Epidermal melanocyte (primary cell): ENCODE measurements at regions not wholly inside any gene's neighbourhood (a gene's known extent, or its start where the extent isn't known, plus 50 kb on each side); places are given as distances from the start of the nearest gene placed in this dataset.

Experiments
- DNase-seq: peaks from one replicate; pipeline ENCODE4 v3.0.0; 2011; ENCODE audit warnings: low spot score; ENCODE audit not compliant: insufficient read length

DNA sequence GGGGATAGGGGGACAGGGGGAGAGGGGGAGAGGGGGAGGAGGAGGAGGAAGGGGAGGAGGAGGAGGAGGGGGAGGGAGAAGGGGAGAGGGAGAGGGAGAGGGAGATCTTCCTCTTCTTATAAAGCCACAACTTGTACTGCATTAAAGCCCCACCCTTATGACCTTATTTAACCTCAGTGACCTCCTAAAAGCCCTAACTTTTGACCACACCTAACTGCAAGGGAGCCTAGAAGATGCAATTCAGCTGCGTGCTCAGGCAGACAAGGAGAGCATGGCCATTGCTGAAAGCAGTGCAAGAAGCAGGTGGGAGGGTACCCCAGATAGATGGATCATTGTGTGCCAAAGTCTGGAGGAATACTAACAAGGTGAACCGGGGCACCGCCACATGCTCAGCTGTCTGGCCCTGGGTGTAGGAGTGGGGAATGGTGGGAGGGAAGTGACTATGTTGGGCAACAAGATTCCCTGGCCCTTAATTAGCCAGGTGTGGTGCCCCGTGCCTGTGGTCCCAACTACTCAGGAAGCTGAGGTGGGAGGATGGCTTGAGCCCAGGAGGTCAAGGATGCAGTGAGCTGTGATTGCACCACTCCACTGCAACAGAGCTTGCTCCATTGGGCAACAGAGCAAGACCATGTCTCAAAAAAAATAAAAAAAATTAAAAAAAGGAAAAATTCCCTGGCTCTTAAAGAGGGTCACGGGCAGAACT is 125.4 kb upstream of the BOD1 start:
- DNase-seq = no peak

- no peak for DNase-seq
These were observed 126.0 kb upstream of the BOD1 start for GRCh38 chr5:173742432-173742816.

- DNase-seq = no peak
These were observed 127.3 kb upstream of the BOD1 start for GRCh38 chr5:173743641-173744343.

GRCh38 chr5:173744551-173744950 is 128.1 kb upstream of the BOD1 start:
- DNase-seq = no peak

GRCh38 chr5:173745123-173745522 is 128.7 kb upstream of the BOD1 start:
- DNase-seq = no peak

DNA sequence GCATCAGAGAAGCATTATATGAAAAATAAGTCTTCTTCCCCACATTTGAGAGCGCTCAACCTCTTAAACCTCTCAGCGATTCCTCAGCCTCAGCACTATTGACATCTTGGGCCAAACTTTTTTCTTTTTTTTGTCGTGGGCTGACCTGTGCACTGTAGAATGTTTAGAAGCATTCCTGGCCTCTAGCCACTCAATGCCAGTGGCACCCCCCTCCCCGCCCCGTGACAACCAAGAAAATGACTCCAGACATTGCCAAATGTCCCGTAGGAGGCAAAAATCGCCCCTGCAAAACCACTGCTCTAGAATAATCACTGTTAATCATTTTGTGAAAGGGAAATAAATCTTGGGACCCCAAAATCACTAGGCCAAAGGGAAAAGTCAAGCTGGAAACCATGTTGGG is 129.1 kb upstream of the BOD1 start:
- no peak for DNase-seq

DNA sequence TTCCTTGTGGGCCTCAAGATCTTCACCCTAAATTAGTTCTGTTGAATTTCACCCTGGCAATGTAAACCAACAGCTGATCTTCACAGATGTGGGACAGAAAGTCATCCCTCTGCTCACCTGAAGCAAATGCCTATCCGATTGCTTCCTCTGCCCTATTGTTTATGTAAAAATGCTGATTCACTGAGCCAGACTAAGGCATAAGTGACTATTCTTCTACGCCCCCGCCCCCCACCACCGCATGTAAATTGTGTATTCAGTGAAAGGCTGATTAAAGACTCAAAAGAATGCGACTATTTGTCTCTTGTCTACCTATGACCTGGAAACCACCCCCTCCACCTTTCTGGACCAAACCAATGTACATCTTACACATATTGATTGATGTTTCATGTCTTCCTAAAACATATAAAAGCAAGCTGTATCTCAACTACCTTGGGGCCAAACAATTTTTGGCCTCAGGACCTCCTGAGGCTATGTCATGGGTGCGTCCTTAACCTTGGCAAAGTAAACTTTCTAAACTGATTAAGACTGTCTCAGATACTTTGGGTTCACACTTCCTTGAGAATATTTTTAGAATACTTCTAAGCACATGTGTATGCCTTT is 129.7 kb upstream of the BOD1 start:
- no peak for DNase-seq

- DNase-seq = no peak
These were observed 131.4 kb upstream of the BOD1 start for GRCh38 chr5:173747876-173748275.

DNA sequence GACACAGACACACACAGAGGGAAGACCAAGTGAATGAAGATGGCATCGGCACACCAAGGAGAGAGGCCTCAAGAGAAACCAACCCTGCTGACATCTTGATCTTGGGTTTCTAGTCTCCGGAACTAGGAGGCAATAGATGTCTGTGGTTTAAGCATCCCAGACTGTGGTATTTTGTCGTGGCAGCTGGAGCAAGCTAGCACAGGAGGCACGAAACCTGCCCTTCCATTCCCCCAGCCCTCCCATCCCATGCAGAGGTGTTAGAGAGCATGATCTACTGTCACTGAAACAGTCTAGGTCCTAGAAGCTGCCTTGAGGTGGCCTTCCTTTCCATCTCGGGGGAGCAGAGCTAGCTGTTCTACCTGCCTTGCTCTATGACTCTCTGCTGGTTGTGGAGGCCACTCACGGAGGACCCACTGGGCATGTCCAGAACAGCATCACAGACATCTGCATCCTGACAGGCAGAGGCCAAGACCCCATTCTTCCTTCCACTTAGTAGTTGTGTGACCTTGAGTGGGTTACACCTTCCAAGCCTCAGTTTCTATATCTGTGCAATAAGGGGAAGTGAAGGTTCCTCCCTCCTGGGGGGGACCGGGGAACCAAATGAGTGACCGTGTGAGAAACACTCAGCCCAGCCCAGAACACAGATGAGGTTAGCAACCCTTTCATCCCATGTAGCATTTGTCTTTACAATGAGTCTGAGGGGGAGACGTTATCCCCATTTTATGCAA is 134.3 kb upstream of the BOD1 start:
- DNase-seq = no peak

DNA sequence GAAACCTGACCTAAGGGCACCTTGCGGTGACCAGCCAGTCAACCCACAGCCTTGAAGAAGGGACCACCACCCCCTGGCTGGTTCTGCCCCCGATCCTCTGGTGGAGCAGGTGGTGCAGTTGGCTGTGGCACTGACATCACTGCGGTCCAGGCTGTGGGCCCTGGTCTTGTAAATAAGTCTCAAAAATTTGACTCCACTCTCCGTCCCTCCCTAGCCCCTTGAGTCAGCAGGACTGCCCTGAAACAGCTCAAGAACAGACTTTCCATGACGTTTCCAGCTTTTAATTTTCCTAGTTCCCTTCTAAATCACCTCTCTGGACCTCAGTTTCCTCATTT is 134.8 kb upstream of the BOD1 start:
- DNase-seq = no peak

DNA sequence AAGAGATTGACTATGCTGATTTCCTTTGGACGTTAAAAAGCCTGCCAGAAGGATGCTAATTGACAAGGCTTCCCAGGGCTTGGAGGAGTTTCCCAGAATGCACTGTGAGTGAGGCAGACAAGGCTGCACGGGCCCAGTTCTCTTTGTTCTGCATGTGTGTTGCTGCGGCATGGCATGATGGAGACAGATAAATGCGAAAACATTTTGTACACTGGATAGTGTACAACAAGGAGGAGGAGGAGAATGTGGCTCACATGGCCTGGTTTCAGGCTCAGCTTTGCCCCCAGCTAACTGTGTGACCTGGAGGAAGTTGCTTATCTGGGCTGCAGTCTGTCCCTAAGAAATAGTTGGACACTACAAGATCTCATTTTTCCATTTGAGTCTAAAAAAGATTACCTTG is 135.5 kb upstream of the CPEB4 start:
- no peak for DNase-seq

GRCh38 chr5:173753307-173754168 is 134.6 kb upstream of the CPEB4 start:
- no peak for DNase-seq

GRCh38 chr5:173755319-173755718 is 132.8 kb upstream of the CPEB4 start:
- DNase-seq = no peak

- DNase-seq = no peak
These were observed 130.5 kb upstream of the CPEB4 start for GRCh38 chr5:173757403-173758209.

DNA sequence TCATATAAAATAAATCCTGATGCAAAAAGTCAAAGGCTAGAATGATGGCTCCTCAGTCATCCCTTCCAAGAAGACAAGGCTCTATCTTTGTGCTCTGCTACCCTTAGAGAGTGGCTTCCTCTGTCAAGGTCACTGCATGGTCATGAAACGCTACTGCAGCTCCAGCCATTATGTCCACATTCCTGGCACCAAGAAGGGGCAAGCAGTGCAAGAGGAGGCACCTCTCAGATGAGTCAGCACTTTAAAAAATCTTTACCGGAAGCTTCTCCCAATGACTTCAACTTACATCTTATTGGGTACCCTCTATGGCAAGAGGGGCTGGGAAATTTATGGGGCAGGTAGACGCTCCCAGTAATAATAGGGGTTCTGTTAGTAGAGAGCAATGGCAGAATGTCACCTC is 129.5 kb upstream of the CPEB4 start:
- DNase-seq = no peak

GRCh38 chr5:173759691-173760090 is 128.5 kb upstream of the CPEB4 start:
- DNase-seq = no peak

- no peak for DNase-seq
These were observed 127.5 kb upstream of the CPEB4 start for GRCh38 chr5:173760461-173761177.

- DNase-seq = no peak
These were observed 127.0 kb upstream of the CPEB4 start for GRCh38 chr5:173761178-173761513.

DNA sequence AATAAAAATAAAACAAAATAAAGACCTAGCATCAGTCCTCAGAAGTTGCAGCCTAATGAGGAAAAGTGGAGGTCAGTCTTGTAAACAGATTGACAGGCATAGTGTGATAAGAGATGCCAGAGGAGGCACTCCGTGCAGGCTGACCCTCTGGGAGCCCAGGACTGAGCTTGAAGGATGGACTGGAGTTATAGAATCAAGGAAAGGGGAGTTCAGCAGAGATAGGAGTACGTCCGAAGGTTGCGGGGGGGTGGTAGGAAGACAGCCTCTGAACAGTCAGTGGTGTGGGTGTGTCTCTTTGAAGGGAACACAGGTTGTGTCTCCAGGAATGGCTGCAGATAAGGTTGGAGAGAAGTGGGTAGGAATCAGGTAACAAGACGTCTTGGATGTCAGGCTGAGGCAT is 126.1 kb upstream of the CPEB4 start:
- DNase-seq = no peak

GRCh38 chr5:173762930-173763329 is 125.2 kb upstream of the CPEB4 start:
- DNase-seq = no peak
